Hematopoietic multipotent progenitor cell treated with erythropoietin and hydrocortisone succinate and interleukin-3 and kit ligand, for 17 days (in vitro differentiated cells): ENCODE measurements at regions not wholly inside any gene's neighbourhood (a gene's known extent, or its start where the extent isn't known, plus 50 kb on each side); places are given as distances from the start of the nearest gene placed in this dataset.

Experiments used
- DNase-seq: peaks from one replicate; pipeline ENCODE4 v3.0.0-alpha.2; 2015; ENCODE audit warnings: low spot score

DNA sequence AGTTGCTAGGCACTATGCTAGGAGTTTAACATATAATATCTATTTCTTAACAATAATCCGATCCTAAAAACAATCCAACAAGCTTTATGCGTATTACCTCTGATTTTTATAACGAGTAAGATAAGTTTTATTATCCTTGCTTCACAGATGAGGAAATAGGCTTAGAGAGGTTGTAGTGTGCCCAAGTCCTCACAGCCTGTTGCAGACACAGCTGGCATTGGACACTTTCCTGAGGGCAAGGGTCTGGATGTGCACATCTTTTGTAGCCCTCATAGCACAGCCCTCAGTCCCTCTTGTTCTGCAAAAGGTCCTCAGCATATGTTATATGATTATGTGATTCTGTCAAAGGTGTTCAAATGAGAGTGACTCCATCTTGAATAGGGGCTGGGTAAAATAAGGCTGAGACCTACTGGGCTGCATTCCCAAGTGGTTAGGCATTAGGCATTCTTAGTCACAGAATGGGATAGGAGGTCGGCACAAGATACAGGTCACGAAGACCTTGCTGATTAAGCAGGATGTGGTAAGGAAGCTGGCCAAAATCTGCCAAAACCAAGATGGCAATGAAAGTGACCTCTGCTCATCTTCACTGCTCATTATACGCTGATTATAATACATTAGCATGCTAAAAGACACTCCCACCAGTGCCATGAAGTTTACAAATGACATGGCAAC lies 75.7 kb upstream of the F3 start:
- DNase-seq, result no peak

DNA sequence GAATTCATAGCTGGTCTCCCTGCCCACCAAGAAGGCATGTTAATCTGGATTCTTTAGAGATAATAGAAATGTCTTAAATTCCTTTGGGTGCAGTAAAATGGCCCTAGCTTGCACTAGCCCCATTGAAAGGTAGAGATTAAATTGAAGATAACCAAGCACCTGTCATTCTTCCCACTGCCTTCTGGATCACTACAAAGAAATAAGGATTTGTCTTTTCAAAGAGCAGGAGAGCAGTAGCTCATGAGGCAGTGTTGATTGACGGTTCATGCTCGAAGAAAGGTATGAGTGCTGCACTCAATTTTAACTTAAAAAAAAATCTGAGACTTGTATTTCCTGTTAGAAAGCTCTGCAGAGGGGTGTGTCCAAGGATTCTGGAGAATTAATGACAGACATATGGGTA lies 74.9 kb upstream of the F3 start:
- DNase-seq, result no peak

DNA sequence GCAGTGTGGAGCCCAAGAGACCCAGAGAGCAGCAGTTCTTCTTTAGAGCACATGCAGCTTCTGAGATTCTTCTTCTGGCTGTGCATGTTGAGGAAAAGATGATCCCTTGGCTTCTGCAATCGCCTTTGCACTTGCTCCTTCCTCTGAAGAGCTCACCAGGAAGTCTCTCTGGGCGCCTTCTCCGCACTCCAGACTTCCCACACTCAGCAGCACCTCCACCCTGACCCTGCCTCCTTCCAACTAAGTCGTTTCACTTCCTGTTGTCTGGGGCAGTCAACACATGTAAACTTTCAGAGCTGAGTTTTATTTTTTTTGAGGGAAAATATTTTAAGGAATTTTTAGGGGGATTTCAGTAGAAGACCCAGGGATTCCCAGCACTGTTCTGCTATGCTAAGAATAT lies 73.4 kb upstream of the F3 start:
- no peak for DNase-seq

DNA sequence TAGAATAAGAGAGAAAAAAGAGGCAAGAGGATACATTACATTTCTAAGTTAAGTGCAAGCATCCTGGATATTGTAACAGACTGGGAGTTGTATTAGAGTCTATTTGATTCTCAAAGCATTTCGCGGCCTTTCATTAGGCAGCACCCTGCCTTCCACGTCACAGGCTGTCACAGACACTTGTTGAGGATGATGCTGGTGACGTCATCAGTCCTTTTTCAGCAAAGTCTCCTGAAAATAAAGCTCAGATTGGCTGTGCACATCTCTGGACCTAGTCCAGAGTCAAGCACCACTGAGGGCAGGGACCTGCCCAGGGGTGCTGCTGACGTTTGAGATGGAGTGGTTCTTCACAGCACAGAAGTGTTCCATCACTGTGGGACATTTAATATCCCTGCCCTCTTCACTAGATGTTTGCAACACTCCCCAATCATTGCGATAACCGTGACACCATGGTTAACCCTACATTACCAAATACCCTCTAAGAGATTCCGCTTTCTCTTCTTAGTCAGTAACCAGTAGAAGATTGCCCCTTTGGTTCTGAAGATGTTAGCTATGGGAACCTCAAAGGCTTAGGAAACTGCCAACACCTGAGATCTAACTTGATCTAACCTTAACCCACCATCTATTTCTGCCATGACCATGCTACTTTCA lies 72.7 kb upstream of the F3 start:
- no peak for DNase-seq

DNA sequence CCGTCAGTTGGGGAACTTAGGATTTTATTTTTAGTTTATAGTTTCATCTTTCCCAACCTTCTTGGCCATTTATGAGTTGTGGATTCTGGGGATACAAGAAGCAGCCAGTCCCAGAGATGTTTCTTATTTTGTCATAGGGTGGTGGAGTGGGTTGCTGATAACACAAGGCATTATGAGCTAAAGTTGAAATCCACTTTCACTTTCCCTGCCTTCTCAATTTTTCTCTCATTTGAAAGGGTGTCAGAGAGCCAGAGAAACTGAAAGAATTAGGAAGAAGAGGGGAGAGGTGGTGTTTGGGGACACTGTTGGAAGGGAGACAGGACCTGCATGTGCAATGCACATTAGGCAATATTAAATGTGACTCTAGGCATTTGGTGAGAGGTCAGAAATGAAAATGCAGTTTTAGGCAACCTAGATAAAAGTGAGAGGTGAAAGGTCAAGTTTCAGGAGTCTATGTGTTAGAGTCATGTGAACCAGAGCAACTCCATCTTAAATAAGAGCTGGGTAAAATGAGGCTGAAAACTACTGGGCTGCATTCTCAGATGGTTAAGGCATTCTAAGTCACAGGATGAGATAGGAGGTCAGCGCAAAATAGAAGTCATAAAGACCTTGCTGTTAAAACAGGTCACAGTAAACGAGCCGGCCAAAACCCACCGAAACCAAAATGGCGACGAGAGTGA lies 71.1 kb upstream of the F3 start:
- DNase-seq, result no peak

DNA sequence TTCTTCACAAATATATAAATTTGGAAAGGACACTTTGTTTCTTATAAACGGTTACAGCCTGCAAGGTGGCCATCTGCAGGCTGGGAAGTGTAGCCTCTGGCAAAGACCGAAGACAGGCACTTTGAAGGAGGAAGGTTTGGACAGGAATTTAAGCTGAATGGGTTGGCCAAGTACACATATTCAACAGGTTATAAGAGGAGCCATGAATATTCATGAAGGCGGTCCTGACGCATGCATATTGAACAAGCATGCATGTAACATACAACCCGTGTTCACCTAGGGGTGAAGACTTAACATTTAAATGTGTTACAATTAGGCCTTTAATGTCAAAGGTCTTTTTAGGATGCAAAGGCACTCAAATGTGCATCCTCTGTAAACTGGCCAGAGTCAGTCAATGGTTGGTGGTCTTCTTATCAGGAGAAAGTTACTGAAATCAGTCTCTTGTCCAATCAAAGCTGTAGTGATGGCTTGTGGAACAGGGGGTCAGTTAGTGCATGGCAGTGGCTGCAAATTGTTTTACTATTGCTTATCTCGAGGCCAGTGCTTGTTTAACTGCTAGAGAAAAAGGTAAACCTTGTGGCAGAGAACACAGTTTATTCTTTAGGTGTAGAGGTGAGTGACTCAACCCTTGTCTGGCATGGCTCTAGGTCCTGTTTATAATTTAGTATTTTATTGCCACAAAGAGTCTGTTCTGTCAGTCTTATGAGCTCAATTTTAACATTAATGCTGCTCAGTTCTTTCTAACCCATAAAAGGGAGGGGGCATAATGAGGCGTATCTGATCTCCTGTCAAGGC lies 70.3 kb upstream of the F3 start:
- DNase-seq, result no peak

DNA sequence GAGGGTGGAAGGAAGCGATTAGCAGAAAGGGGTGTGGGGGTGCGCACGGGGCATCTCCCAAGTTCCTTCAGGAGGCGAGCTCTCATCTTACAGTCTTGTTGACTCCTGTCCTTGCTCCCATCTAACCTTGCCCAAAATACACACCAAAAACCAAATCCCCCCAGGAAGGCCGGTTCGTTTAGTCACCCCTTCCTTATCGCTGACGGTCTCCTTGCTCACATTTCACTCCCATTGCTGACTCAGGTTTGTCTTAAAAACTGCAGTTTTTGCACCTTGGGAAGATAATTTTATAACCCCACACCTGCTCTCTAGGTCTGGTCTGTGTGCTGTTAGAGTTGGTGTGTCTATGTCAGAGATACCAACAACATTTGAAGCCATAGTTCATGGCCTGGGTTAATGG lies 68.1 kb upstream of the F3 start:
- no peak for DNase-seq

DNA sequence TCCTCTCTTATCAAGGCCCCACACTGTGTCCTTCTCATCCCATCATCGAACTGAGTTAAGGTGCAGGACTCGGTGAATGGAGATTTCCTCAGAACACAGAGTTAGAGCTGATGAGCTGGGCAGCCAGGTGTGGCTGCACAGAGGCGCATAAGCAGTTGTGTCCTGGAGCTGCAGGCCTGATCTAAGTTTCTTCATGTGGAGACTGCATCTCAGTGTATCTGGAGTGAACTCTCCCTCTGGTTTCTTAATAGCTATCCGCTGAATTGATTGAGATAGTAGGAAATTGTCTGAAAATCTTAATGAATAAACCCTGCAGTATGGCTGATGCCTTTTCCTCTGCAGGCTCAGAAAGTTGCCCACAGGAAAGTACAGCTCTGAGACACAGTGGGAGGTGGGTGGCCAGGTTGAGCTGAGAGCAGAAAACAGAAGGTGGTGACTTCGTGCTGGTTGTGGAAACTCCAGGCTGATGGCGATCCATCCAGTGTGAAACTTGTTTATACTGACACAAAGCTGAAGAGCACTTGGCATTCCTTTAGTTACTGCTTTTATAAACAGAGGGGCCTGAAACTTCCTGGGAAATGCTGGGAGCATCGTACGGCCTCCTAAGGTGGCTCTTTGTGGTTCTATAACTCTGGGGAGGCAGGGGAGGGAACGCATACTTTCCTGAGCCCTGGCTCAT lies 67.4 kb upstream of the F3 start:
- no peak for DNase-seq

DNA sequence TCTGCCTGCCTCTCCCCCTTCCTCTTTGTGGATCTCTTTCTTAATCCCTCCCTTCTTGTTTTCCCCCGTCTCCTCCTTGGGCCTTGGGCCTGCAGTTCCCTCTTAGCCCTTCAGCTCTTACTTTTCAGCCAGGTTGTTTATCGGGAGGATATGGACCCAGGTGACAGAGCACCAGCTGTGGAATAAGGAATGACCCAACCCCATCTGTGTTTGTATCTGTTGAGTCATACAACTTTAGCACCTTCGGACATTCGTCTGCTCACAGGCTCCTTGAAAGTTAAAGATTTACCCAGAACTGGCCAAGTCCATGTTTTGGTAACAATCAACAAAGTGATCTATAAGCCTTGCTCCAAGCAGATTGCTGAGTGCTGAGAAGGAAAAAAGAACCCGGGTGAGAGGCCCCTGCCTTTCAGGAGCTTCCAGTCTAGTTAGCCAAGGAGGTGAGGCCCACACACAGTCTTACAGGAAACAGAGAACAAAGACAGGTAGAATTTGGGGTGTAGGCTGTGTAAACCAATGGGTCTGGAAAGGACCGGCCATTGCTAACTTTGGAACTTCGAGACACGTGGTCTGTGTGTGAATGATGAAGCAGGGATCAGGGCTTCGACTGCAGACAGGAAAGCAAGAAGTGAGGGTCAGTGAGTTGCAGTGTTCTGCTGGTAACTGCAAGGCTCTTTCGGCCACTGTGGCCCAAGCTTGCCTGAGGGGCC lies 66.7 kb upstream of the F3 start:
- no peak for DNase-seq

DNA sequence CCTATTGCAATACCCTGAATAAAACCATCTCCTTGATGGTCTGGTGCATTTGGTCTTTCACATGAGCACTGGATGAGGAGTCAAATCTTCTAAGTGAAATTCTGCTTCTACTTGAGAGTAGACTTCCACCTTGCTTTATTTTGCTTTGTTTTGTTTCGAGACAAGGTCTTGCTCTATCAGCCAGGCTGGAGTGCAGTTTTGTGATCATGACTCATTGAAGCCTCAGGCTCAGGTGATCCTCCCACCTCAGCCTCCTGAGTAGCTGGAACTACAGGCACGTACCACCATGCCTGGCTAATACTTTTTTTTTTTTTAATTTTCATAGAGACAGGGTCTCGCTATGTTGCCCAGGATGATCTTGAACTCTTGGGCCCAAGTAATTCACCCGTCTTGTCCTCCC lies 65.8 kb upstream of the F3 start:
- no peak for DNase-seq

DNA sequence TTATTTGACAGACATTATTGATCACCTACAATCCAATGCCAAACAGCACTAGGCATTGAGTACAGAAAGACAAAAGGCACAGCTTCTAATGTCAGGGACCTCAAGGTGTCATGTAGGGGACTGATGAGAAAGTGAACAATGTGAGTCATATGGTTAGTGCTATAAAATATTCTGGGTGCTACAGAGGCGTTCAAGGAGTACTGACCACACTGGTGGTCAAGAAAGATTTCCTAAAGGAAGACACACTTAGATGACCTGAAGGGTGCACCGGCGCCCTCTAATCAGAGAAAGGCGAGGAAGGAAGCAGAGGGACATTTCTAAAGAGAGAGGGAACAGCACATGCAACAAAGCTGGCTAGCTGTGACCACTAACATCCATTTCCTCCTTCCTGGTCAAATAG lies 64.9 kb upstream of the F3 start:
- no peak for DNase-seq

DNA sequence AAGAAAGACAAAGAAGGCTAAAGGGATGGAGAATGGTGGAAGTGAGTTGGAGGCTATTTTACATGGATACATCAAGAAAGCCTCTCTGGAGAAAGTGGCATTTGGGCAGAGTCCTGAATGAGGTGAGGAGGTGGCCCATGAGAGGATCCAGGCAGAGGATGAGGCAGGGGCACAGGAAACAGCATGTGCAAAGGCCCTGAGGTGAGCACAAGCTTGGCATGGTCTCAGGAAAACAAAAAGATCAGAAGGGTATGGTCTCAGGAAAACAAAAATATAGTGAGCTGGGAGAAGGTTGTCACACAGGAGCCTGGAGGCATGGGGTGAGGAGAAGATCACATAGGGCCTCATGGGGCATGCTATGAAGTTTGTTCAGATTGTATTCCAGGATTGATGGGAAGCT lies 62.1 kb upstream of the F3 start:
- DNase-seq, result no peak

DNA sequence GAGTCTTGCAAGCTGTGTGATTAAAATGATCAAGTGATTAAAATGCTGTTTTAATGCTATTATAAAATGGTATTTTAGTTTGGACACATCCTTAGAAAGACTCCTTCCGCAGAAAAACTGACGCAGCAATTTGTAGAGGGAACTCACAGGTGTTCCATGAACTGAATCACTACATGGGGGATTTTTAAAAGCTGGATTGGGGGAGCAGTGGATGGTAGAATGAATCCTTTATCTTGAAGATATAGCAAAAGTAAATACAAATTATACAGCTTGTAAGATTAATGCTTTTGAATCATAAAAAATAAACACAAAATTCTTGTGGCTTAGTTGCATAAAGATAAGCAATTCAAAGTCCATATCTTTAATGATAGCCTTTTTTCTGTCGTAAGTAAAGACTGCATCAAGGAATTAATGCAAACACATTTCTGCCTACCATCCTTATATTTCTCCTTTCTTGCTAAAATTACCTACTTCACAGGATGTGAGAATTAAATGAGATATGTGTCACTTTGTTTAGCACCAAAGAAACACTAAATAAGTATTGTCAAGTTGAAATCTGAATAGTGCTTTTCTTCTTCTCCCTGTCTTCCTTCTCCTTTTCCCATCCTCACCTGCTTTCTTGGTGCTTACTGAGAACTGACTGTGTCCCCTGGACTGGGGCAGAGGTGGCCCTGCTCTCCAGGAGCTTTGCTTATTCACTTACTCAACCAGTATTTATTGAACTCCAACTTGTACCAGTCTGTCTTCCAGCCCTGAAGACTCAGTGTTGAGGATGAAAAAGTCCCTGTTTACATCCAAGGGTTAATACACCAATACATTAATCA lies 61.5 kb upstream of the F3 start:
- no peak for DNase-seq

DNA sequence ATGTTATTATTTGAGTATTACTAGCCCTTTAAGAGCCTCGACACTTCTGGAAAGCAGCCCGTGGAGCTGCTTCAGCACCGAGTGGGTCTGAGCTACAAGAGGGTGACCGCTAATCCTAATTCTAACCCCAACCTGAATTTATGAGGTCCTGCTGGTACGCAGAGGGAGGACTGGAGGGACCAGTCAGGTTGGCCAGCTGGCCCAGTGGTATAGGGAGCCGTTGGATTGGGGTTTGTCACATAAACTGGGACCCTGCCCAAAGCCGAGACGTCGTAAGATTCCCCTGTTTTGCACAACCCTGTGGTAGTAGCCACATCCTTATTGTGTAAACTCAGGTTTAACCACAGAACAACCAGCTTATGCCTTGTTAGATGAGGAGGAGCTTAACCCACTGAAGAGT lies 60.8 kb upstream of the F3 start:
- DNase-seq, result no peak

DNA sequence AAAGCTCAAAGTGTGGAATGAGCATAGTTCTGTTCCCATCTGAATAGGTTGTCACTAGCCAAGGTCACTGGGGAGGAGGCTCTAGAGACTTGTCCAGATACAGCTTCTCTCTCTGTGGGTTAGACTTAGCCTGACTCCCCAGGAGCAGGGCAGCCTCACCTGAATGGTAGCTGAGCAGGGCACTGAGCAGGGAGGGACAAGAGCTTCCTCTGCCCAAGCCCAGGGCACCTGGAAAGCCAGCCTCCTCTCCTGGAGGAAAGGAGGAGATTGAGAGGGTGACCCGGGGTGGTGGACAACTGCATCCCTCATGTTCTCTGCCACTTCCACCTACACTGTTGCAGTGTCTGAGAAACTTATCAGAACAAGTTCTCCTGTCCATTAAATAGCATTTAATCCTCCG lies 59.0 kb upstream of the F3 start:
- DNase-seq, result no peak

DNA sequence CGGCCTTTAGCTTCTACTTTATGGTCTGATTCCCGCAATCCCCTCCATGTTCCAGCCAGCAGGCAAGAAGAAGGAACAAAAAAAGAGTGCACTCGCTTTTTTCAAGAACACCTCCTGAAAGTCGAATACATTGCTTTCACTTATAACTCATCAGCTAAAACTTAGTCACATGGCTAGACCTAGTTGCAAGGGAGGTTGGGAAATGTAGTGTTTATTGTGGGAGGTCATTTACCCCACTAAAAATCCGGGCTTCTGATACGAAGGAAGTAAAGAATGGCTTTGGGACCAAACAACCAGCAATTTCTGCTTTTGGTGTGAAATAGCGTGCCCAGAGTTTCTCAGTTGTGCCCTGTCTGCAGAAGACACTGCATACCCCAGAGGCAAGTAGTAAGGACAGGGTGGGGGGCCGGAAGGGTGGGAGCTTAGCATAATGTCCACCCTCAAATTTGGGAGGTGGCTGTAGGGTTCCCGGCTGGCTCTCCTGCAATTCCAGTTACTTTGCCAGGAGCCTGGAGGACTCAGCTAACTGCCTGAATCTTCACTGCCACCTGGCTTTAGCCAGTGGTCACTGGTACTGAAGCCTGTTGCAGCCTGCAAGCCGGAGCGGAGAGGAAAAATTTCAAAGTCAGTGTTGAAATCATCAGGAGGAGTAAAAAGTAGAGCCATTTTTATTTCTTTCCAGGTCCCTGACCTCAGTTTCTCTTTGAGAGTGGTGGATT lies 57.7 kb upstream of the F3 start:
- DNase-seq, result no peak

DNA sequence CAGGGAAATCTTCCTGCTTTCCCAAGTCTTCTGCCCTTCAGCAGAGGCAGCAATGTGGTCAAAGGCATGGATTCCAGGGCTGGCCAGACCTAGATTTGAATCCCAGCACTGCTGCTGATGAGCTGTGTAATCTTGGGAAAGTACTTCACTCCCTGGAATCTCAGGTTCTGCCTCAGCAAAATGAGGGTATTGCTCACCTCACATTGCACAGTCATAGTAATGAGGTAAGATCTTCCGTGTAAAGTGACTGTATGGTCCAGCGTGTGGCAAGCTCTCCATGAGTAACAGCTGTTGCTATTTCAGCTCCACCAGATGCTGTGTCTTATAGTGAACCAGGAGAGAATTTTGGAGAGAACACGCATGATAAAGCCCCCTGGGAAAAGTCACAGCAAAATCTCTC lies 56.1 kb upstream of the F3 start:
- no peak for DNase-seq

DNA sequence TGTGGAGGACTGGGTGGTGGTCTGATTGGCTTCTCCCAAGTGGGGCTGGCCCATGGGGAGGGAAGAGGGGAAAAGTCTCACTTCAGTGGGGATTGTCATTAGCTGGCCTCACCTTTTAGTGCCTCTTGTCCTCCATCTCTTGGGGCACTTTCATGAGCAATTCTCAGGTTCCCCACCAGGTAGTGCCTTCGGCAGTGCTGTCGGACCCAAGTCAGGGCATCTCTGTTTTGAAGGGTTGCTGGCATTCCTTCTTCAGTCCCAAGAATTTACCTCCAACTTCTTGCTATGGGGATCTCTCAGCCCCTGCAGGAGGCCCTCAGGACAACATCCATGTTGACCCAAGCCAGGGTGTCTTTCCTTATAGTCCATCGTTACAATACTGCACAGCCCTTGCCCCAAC lies 54.7 kb upstream of the F3 start:
- no peak for DNase-seq

DNA sequence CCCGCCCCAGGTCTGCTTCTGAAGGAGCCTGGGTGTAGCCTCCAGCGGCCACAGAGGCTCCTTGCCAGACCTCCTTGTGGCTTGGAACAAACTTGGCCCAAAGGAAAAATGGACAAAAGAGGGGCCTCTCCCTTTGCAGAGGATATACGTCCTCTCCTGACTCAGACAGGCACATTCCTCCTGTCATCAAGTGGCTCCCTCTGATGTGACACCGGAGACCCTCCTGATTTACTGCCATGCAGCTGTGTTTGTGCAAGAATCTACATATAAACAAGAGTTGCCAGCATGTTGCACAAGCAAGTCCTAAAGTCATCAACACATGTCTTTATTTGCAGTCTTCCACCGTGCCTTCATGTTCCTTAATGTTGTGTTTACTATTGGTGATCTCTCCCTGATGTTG lies 54.1 kb upstream of the F3 start:
- no peak for DNase-seq

DNA sequence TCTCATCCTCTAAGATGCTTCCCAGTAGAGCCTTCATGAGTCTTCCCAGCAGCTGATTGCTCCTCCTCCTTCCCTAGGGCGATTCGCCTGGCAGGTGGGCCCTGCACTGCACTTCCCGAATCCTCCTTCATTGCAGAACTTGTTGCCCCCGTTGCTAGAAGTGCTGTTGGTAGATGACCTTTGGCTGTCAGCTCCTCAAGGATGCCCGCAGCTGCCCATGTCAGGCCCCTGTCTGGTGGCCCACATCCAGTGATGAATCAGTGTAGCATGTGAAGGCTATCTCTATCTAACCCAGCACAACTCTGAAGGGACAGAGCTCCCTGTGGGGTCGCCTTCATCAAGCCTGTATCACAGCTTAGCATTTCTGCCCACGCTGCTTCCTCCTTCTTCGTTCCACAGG lies 52.1 kb upstream of the F3 start:
- no peak for DNase-seq
